ENCODE measurements at regions not wholly inside any gene's neighbourhood (a gene's known extent, or its start where the extent isn't known, plus 50 kb on each side); places are given as distances from the start of the nearest gene placed in this dataset.

- Histone ChIP-seq H3K4me1 (replicated peaks in 1 of 2; ENCODE audit: control insufficient read depth in 2 of 2, insufficient read depth in 2 of 2, low read length in 2 of 2) (no peaks in the 10 kb centered on the region), H3K79me2 (ENCODE audit: control insufficient read depth, insufficient read depth, low read length) (no peaks in the 10 kb centered on the region), H3K27ac (ENCODE audit: extremely low read depth, low read depth, low read length) (no peak overlapping the region), H3K36me3 (ENCODE audit: control insufficient read depth, insufficient read depth, low read length) (no peaks in the 10 kb centered on the region), H2AFZ (ENCODE audit: low read depth, low read length) (no peak overlapping the region), H3K4me3 (no peak overlapping the region), H3K27me3 (ENCODE audit: control insufficient read depth in 2 of 2, insufficient read depth in 2 of 2, low read length in 2 of 2) (no peaks in the 10 kb centered on the region), H3K4me2 (ENCODE audit: insufficient read depth, low read length) (no peak overlapping the region), H3K9ac (ENCODE audit: insufficient read depth in 1 of 2, low read depth in 2 of 2, low read length in 2 of 2) (no peak overlapping the region), H4K20me1 (replicated peaks; ENCODE audit: control insufficient read depth, insufficient read depth, low read length) (no peaks in the 10 kb centered on the region), H3K9me3 (replicated peaks; ENCODE audit: control insufficient read depth, insufficient read depth, low read depth, low read length) (no peaks in the 10 kb centered on the region), H3K9me1 (ENCODE audit: control insufficient read depth, insufficient read depth, low read length) (no peaks in the 10 kb centered on the region)
- ATAC-seq (no peak), FAIRE-seq (no peak), DNase-seq (ENCODE audit: extremely low read depth in 1 of 4, low spot score in 3 of 4) (no peak)
- in situ Hi-C loops (cut with MboI): no loop called here
- TF ChIP-seq ZNF583 (CRISPR knock-in tag; IDR thresholded peaks at IDR 0.05): no peak
- TF ChIP-seq KLF13 (tag; IDR thresholded peaks at IDR 0.05; ENCODE audit: borderline replicate concordance, low read depth): no peak
- no peak for TF ChIP-seq ZBTB17 (CRISPR knock-in tag; IDR thresholded peaks at IDR 0.05)
- no peak for TF ChIP-seq PURB (CRISPR knock-in tag; IDR thresholded peaks at IDR 0.05; ENCODE audit: low read depth)
- no peak for TF ChIP-seq ELF4 (CRISPR knock-in tag; IDR thresholded peaks at IDR 0.05)
- no TSS peak for BruUV-seq (replicated peaks)
- intact Hi-C loops (cut with micrococcal nuclease): no loop called here
- CTCF ChIA-PET (ENCODE audit: low intra/inter-chr PET ratio): no interaction called here
- 0% methylated on average over 2 of the region's 2 CpGs for WGBS (ENCODE audit: insufficient coverage, low coverage, missing lambda C conversion rate)
- POLR2A ChIA-PET: no interaction called here
Measured at GRCh38 chr7:86252406-86252805, 391.3 kb upstream of the GRM3 start.

GRCh38 chr7:86248977-86249376 is 394.7 kb upstream of the GRM3 start:
- no peaks in the 10 kb centered on the region for H4K20me1 ChIP-seq (replicated peaks; ENCODE audit: control insufficient read depth, insufficient read depth, low read length)
- FAIRE-seq (no peak), DNase-seq (ENCODE audit: extremely low read depth in 1 of 4, low spot score in 3 of 4) (no peak), ATAC-seq (no peak)
- H3K79me2 ChIP-seq (ENCODE audit: control insufficient read depth, insufficient read depth, low read length): no peaks in the 10 kb centered on the region
- WGBS (ENCODE audit: insufficient coverage, low coverage, missing lambda C conversion rate): 0% methylated on average over 1 of the region's 1 CpG
- H3K4me2 ChIP-seq (ENCODE audit: insufficient read depth, low read length): no peak overlapping the region
- ChIA-PET CTCF (ENCODE audit: low intra/inter-chr PET ratio) (no interaction called here), POLR2A (no interaction called here)
- intact Hi-C loops (cut with micrococcal nuclease): no loop called here
- no TSS peak for BruUV-seq (replicated peaks)
- no peak overlapping the region for H3K4me3 ChIP-seq
- H3K36me3 ChIP-seq (ENCODE audit: control insufficient read depth, insufficient read depth, low read length): no peaks in the 10 kb centered on the region
- H3K9ac ChIP-seq (ENCODE audit: insufficient read depth in 1 of 2, low read depth in 2 of 2, low read length in 2 of 2): no peak overlapping the region
- no peak overlapping the region for H2AFZ ChIP-seq (ENCODE audit: low read depth, low read length)
- TF ChIP-seq KLF10 (CRISPR knock-in tag; IDR thresholded peaks at IDR 0.05) (no peak), ZNF449 (CRISPR knock-in tag; IDR thresholded peaks at IDR 0.05) (no peak)
- H3K27me3 ChIP-seq (ENCODE audit: control insufficient read depth in 2 of 2, insufficient read depth in 2 of 2, low read length in 2 of 2): no peaks in the 10 kb centered on the region
- H3K9me3 ChIP-seq (replicated peaks; ENCODE audit: control insufficient read depth, insufficient read depth, low read depth, low read length): no peaks in the 10 kb centered on the region
- in situ Hi-C loops (cut with MboI): no loop called here
- no peaks in the 10 kb centered on the region for H3K9me1 ChIP-seq (ENCODE audit: control insufficient read depth, insufficient read depth, low read length)
- H3K4me1 ChIP-seq (replicated peaks in 1 of 2; ENCODE audit: control insufficient read depth in 2 of 2, insufficient read depth in 2 of 2, low read length in 2 of 2): no peaks in the 10 kb centered on the region
- H3K27ac ChIP-seq (ENCODE audit: extremely low read depth, low read depth, low read length): no peak overlapping the region

Measured in K562 (cell line).